ENCODE measurements at regions not wholly inside any gene's neighbourhood (a gene's known extent, or its start where the extent isn't known, plus 50 kb on each side); places are given as distances from the start of the nearest gene placed in this dataset.

DNA sequence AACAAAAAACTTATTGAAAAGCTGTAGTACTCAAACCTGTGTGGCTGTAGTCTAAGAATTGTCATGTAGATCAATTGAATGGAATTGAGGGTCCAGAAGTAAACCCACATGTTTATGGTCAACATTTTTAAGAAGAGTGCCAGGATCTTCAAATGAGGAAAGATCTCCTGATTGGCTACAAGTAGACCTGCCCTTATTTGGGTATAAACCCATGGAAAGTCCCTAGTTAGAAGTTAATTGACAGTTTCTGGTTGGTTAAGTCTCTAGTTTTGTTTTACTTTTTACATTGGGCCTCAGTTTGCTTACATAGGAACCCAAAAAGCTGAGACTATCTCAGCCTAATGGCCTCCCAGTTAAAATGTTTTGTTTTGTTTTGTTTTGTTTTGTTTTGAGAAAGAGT is 91.9 kb upstream of the RESF1 start:
- no peak for DNase-seq (ENCODE audit: low spot score)

DNA sequence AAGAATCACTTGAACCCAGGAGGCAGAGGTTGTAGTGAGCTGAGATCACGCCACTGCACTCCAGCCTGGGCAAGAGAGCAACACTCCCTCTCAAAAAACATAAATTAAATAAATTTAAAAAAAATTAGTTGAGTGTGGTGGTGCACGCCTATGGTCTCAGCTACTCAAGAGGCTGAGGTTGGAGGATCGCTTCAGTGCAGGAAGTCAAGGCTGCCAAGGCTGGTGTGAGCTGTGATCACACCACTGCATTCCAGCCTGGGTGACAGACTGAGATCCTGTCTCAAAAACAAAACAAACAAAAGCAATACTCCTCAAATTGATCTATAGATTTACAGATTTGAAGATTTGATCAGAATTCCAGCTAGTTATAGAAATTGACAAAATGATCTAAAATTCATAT is 92.7 kb upstream of the RESF1 start:
- no peak for DNase-seq (ENCODE audit: low spot score)

DNA sequence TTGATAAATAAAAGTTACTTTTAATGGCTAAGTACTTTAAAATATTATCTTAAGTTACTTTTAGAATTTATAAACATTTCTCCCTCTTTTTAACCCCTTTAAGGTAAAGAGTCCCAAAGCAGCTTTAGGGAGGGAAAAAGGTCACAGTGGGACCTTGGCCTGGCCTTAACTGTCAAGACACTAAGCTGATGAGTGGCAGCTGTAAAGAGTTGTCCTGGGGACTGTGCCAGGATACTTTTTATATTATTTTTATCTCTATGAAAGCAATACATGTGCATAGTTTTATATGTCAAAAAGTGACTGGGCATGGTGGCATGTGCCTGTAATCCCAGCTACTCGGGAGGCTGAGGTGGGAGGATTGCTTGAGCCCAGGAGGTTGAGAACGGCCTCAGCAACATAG is 94.2 kb upstream of the RESF1 start:
- DNase-seq (ENCODE audit: low spot score): no peak

DNA sequence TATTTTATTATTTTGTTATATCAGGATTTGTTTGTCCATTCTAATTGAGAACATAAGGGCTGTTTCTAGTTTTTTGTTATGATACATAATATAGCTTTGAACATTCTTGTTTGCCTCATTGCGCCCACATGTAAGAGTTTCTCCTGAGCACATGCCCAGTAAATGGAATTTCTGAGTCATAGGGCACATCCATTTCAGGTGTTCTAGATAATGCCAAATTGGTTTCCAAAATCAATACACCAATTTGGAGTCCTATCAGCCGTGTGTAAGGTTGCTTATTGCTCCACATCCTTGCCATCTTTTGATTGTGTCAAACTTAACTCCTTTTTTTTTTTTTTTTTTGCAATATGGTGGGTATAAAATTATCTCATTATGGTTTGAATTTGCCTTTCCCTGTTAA is 97.9 kb upstream of the RESF1 start:
- no peak for DNase-seq (ENCODE audit: low spot score)

DNA sequence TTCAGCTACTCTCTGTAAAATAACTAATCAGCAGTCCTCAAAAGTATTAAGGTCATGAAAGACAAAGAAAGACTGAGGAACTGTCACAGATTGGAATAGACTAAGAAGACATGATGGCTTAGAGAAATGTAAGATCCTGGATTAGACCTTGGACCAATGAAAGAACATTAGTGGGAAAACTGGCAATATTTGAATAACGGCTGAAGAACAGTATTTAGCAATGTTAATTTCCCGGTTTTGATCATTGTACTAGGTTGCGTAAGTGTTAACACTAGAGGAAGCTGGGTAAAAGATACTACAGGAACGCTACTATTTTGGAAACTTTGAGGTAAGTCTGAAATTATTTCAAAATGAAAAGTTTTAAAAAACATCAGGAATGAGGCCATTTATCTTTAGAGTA is 98.8 kb upstream of the RESF1 start:
- DNase-seq (ENCODE audit: low spot score): no peak

DNA sequence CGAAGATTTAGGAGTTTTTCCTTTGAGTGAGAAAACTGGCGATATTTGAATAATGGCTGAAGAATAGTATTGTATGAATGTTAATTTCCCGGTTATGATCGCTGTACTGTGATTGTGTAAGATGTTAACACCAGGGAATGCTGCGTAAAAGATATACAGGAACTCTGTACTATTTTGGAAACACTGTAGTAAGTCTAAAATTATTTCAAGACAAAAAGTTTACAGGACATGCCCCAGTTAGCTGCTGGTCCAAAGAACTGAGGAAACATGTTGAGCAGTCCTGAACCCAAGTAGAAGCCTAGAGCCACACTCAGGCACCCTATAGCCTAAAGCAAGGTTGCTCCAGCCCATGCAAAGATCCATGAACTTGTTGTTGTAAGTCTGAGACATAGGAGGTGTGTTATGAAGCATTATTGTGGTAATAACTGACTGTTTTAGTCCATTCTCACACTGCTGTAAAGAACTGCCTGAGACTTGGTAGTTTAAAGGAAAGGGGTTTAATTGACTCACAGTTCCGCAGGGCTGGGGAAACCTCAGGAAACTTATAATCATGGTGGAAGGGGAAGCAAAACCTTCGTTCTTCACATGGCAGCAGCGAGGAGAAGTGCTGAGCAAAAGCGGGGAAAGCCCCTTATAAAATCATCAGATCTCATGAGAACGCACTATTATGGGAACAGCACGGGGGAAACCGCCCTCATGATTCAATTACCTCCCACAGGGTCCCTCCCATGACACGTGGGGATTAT is 99.8 kb upstream of the RESF1 start:
- DNase-seq (ENCODE audit: low spot score): no peak

DNA sequence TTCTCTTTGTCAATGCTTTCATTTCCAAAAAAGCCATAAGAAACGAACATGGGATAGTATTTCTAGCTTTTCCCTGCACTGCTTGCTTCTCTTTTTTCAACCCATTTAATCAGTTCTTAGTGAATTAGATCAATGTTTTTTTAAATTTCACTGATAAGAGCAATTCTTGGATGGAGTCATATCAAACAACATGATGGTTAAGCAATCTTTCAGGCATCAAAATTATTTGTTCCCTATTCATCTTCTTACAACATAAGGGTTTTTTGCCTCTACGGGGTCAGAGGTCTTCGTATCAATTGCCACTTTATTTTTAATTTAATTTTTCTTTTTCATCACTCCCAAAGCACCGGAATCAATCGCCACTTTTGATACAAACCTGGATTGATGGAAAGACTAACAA is 103.8 kb upstream of the RESF1 start:
- no peak for DNase-seq (ENCODE audit: low spot score)

DNA sequence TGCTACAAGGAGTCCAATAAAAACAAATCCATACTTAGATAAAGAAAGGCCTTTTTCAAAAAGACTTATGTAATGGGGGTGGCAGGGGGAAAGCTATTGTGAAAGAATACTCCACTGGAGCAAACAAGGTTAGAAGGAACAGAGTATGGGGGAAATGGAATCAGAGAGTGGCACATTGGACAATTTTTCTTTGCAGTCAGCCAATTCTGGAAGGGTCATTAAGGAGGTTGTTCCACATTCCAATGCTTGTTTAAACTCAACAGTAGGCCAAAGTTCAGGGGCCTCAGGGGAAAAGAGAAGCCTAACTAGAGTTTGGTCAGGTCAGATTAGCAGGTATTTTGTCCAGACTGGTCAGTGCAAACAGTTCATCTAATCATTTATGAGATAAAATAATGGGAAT is 105.2 kb upstream of the RESF1 start:
- no peak for DNase-seq (ENCODE audit: low spot score)

DNA sequence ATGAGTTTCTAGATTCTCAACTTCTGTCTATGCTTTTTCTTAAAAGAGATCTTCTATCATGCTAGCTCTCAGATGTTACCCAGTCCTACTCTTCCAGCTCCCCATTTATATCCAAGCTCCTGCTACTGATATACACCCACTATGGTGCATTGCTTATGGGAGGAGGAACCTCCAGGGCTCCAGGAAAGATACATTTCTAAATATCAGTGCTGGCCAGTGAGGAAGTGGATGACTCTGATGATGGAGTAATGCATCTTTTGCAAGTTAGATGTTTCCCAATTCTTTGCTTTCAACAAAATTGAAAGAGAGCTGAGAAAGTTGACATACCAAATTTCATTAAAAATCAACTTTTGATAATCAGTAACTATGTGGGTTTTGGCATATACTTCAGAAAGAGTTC is 105.7 kb upstream of the RESF1 start:
- no peak for DNase-seq (ENCODE audit: low spot score)

DNA sequence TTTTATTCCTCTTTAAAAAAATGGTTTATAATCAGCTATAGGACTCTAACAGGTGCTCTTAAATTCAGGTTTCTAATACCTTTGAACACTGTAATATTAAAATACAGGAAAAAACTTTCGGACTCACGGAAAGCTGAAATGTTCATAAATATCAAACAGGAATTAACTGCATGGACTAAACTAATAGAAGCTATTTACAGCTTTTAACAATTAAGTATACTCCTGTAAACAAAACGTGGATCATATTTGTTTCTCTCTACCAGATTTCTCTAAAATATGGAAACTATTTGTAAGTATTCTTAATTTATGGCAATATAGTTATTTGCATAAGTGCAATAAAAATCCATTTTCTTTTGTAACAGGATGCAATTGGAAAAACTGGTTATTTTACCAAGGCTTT is 108.9 kb upstream of the RESF1 start:
- DNase-seq (ENCODE audit: low spot score): no peak

DNA sequence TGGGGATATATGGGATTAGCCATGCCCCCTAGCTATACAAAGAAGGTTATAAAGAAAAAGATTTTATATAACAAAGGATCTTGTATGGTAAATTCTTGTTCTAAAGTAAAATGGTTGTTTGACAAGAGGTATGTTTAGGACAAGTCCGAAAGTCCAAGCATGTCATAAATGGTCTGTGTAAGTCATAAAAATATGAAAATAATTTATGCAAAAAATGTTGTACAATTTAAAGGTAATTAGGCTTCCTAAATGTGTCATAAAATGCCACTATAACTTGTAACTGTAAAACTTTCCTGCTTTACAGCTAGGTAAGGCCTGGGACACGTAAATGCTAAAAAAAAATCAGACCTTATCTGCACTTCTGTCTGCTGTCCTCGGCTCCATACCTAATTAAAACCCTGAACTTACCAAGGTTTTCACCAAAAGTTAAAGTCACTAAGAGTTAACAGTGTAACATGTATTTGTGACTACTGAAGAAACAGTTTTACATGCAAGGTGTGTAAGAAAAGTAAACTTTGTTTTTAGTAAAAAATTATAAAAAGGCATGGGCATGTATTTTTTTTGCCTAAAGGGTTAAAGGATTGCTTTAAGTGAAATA is 110.0 kb upstream of the RESF1 start:
- DNase-seq (ENCODE audit: low spot score): no peak

DNA sequence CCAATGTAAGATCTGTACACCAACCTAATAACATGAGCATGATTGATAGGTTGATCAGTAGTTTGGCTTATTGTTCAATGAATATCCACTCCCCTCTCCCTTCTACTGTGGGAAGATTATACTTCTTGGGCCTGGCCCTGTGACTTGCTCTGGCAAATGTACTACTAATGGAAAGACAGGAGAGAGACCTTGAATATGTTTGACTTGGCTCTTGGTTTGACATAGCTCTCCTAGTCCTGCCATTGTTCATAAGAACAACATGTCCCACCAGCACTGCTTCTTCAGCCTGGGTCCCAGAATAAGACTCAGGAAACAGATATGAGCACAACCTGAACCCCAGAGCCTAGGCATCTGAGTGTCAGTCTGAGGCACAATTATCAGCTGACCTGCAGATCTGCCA is 112.8 kb upstream of the RESF1 start:
- no peak for DNase-seq (ENCODE audit: low spot score)

DNA sequence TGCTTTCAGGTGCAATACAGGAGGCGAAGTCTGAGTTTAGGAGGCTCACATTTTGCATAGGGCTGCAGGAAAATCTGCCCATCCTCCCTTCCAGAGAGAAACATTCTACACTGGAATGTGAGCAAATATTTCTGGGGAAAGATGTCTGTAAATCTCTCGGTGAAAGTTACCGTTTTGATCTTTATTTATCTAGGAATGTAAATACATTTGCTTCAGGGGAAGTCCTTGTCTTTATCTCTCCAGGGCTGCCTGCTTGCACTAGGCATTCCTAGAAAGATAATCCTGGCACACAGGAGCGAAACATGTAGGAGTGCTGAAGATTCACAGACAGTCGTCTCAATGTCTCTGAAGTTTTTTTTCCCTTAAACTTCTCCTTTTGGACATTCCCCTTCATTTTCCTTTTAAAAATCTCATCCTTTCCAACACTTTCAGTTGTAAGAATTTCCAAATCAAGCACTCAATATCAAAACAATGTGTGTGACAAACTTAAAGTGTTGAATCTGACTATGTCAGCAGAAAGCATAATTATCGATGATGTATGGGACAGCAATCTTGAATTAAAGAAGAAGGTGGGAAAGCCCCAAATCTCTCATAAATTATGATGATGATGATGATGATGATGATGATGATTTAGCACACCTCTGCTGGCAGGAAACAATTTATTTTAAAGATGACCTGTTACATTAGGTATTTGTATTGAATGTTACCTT is 113.4 kb upstream of the RESF1 start:
- DNase-seq (ENCODE audit: low spot score): no peak

DNA sequence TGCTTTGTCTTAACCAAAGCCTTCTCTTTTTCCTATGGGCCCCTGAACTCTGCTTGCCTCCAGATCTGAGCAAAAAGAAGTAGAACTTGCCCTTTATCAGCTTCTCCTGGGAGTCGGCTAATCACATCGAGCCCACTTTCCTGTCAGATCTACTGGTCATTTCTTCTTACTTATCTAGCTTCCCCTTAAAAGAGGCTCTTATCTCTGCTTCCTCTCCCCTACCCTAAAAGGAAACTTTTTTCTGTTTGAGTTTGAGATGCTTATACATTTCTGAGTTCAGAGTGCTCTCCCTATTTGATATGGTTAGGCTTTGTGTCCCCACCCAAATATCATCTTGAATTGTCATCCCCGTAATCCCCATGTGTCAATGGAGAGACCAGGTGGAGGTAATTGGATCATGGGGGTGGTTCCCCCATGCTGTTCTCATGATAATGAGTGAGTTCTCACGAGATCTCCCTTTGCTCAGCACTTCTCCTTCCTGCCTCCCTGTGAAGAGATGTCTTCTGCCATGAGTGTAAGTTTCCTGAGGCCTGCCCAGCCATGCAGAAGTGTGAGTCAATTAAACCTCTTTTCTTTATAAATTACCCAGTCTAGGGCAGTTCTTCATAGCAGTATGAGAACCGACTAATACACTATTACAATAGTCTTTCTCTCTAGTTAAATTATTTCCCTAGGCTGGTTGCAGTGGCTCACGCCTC is 114.7 kb upstream of the AMN1 start:
- no peak for DNase-seq (ENCODE audit: low spot score)

DNA sequence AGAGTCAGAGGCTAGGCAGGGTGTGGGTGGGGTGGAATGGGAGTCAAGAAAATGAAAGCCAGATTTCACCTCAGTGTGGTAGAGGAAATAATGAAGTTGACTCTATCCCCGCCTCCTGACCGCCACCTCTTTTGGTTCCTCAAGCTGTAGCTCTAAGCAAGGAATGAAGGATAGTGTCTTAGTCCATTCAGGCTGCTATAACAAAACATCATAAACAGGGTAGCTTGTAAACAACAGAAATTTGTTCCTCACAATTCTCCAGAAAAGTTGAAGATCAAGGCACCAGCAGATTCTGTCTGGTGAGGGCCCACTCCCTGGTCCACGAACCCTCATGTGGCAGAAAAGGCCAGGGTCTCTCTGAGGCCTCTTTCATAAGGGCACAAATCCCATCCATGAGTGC is 109.1 kb upstream of the AMN1 start:
- no peak for DNase-seq (ENCODE audit: low spot score)

DNA sequence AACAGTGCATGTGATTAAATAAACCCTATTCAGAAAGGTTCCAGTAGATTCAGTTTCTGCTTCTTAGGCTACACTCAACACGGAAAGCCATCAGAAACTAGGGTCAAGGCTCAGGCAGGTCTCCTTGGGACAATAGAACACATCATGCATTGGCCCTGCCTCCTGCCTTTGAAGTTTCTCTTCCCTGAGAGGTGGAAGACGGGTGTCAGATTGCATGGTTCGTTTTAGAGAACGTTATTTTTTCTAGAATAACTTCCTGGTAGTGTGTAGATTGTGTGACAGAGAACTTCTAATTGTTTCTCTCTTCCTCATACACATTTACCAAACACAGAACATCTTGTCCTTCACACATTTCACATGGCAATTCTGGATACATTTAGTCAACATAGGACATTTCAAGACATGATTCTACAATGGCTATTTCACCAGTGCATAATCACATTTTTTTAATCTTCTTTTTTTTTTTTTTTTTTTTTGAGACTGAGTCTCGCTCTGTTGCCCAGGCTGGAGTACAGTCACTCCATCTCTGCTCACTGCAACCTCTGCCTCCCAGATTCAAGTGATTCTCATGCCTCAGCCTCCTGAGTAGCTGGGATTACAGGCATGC is 106.6 kb upstream of the AMN1 start:
- no peak for DNase-seq (ENCODE audit: low spot score)

DNA sequence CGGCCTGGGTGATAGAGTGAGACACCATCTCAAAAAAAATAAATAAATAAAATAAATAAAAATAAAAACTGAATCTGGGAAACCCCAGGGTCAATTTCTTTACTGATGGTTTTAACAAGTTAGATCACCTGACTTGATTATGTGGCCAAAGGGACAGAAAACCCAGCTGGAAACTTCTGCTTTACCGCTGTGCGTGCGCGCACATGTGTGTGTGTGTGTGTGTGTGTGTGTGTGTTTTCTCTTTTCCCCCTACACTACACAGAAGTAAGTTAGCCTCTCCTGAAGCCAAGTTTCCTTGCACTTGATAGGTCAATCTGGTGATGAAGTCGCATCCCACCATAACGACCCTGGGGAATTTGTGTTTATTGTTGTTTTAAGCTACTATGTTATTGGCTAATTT is 105.3 kb upstream of the AMN1 start:
- DNase-seq (ENCODE audit: low spot score): no peak

DNA sequence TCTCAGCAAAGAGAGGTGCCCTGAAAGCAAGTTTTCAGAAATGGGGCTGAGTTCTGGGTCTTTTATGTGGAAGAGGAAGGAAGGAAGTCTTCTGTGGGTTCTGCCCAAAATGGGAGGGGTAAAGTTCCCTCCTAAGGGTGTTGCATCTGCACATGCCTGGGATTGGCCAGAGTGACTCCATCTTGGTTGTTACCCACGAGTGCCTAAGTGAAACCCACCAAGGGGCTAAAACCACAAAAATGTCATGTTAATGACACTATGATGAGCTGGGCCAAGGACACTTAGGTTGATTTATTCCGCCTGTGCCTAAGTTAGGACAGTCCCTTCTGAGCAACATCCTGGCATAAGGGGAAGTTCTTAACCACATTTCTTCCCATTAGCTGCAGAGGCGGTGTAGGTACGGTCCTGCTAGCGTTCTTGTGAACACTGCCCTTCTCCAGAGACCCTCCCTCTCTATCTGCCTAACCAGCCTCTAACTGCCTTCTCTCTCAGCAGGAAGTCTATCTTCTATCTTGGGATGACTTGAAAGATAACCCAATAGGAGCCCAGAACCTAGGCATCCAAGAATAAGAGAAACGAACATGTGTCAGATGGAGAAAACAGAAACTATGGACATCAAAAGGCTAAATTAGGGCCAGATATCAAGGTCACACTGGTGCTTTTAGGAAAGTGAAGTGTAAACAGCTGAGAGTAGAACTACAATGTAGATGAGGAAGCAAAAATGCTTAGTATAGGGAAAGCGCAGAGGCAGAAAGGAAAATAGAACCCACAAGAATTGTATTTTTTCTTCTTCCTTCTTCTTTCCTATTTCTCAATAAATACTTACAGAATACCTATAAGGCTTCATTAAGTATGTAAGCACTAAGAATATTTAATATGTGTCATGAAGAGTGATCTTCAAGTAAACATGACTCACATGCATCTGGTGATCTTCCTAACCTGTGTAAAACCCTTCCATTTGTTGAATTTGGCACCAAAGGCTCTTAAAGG is 104.2 kb upstream of the AMN1 start:
- no peak for DNase-seq (ENCODE audit: low spot score)

DNA sequence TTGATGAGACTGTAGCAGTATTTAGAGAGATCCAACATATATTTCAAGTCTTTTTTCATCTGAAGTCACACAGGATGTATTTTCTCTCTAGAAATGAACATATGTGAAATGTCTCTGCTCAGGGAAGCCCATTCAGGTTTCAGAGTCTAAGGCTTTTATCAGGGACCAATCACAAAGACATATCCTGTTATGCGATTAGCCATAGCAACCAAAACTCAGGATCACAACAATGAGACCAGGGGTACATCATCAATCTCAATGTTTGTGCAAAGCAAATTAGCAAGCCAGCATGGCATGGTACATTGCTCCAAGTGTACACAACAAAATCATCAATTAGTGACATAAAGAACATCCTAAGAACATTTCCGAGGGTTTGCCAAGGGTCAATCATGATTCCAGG is 99.2 kb upstream of the AMN1 start:
- DNase-seq (ENCODE audit: low spot score): no peak

DNA sequence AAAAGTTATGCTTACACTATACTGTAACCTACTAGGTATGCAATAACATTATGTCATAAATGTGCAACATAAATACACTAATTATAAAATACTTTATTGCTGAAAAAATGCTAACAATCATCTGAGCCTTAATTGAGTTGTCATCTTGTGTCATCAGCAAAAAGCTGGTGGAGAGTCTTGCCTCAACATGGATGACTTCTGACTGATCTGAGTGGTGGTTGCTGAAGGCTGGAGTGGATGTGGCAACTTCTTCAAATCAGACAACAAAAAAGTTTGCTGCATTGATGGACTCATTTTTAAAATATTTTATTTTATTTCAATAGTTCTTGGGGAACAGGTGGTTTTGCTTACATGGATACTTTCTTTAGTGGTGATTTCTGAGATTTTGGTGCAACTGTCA is 93.9 kb upstream of the AMN1 start:
- DNase-seq (ENCODE audit: low spot score): no peak

DNA sequence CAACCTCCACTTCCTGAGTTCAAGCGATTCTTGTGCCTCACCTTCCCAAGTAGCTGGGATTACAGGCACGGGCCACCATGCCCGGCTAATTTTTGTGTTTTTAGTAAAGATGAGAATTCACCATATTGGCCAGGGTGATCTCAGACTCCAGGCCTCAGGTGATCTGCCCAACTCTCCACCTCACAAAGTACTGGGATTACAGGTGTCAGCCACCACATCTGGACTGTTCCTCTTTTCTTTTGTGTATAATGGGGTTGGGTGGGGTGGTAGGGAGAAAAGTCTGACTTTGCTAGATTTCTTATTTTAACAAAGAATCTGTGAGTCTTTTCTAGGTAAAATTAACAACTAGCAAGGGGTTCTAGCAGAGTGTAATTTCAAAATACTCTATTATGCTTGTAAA is 92.7 kb upstream of the AMN1 start:
- no peak for DNase-seq (ENCODE audit: low spot score)

All from GM03348 (cell line).